NCI-H1930 (cell line): ENCODE measurements at regions not wholly inside any gene's neighbourhood (a gene's known extent, or its start where the extent isn't known, plus 50 kb on each side); places are given as distances from the start of the nearest gene placed in this dataset.
"Not testable (repeated sequence)": the region's sequence is repeated elsewhere in the genome, so short reads cannot be mapped to it uniquely, and the experiment has no call there.

Experiments used
- DNase-seq, 2 experiments: peaks; one replicate each; lab custom pipeline; 2025; lab: John Stamatoyannopoulos, UW

DNA sequence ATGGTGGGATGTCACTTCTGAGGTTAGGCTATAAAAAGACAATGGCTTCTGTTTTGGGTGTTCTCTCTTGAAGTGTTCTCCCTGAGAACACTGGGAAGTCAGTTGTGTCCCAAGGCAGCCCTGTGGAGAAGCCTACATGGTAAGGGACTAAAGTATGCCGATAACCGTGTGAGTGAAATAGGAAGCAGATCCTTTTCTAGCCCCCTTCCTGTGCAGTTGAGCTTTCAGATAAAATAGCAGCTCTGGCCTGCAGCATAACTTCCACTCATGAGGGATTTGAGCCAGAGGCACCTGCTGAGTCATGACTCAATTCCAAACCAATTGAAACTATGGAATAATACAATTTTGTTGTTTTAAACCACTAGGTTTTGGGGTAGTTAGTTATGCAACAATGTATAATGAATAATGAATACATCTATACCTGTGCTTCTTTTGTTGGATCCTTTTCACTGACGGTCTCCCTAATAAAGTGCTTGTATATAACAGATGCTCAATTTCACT lies 241.6 kb downstream of the TFAP2B start:
- DNase-seq, result no peak

DNA sequence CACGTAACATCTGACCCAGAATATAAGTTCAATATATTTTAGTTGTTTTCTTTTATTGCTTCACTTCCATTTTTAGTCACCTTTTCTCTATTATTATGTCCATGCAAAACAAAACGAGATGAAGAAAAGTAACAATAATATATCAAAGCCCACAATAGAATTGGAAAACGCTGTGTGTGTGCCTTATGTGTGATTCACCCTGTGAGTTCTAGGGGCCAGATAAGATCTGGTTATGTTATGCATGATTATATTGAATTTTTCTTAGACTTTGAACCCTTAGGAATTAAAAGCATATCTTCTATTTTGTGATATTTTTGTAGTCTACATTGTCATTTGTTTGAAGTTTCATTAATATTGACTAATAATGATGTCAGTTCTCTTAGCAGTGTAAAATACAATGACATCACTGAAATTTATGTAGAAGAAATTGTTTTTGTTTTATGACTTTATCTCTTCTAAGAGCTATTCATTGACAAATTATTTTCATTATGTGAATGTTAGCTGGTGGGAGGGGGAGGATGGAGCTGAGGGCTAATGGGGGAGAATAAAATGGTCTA lies 243.6 kb downstream of the TFAP2B start:
- no peak for DNase-seq

DNA sequence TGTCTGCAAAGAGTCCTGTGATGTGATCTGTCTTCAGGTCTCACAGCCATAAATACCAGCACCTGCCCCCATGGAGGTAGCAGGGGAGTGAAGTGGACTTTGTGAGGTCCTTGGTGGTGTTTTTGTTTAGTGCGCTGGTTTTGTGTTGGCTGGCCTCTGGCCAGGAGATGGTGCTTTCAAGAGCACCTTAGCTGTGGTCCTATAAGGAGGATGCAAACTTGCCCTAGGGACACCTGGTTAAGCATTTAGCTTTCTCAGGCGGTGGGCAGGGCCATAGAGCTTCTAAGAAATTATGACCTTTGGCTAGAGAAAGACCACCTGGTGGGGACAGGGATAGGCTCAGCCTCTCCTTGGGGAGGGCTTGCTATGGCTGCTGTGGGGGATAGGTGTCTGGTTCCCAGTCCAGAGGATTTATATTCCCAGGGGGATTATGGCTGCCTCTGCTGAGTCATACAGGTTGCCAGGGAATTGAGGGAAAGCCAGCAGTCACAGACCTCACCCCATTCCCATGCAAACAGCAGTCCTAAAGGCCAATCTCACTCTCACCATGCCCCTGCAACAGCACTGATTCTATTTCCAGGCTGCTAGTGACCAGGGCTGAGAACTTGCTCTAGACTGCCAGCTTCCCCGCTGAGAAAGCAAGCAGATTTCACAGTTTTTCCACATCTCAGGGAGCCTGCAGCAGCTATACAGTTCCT lies 259.3 kb downstream of the TFAP2B start:
- DNase-seq, result no peak

DNA sequence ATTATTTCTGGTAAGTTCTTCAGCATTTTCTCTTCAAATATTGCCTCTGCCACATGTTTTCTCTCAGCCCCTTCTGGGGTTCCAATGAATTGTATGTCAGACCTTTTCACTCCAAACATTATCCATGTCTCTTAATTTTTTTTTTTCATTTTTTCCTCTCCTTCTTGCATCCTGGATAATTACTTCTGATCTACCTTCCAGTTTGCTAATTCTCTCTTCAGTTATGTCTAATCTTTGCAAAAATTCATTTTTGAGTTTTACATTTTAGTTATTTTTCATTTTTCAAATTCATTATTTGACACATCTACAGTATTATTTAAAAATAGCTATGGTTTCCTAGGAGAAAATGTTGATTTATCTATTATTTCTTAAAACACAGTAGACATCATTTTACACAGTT lies 271.7 kb downstream of the TFAP2B start:
- DNase-seq, result no peak

DNA sequence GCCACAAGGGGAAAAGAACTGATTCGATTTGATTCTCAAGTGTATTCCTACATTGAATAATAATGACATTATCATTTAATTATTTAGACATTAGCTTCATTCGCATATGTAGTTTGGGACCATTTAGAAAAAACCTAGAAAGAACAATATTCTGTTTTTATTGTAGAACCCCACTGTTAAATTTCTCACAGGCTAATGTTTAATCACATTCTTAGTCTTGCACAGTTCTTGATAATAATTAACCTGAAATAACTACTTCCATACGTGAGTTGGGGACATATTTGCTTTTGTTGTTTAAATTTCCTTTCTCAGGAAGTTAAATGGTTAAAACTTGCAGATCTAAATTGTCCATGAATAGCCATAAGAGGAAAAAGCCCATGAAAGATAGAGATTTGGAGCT lies 275.2 kb downstream of the TFAP2B start:
- no peak for DNase-seq

DNA sequence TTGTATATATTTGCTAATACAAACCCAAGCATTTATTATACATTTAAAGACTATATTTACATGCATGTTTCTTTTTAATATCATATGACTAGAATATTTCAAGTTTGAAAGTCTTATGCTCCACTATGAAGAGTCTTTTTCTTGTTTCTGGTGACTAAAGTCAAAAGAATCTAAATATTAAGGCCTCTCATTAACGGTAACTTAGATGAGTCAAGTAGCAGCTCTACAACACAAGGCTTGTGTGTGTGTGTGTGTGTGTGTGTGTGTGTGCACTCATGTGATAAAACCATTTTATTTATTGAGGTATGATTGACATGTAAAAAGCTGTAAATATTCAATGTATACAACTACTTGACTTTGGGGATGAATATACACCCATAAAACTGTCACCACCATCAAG lies 275.6 kb downstream of the TFAP2B start:
- no peak for DNase-seq

DNA sequence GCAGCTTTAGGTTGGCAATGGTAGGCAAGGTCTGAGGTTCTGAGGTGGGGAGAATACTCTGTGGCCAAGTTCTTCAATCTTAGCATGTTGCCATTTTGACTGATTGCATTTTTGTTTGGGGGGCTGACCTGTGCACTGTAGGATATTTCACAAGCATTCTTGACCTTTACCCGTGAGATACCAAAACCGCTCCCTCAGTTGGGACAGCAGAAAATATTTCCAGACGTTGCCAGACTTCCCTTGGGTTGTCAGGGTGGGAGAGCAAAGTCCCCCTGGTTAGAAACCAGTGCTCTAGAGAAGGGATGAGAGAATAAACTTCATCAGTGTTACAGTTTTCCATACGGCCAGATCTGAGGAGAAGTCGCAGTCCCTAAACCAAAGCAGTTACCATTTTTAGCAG lies 279.6 kb downstream of the TFAP2B start:
- no peak for DNase-seq

DNA sequence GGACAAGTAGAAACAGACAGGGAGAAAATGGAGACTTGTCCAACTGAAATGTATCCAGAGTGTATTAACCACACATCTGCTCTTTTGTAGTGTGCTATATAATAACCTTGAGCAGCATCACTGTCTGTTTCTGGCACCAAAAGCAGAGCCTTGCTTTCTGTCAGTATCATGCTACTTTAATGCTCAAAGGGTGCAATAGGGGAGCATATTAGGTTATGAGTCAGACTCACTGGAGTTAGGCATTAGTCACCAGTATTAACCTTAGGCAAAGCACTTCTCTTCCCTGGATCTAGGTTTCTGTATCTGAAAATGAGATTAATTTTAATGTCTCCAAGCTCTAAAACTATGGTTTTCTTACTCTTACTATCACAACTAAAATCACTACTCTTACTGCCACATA lies 280.1 kb downstream of the TFAP2B start:
- DNase-seq, result no peak

DNA sequence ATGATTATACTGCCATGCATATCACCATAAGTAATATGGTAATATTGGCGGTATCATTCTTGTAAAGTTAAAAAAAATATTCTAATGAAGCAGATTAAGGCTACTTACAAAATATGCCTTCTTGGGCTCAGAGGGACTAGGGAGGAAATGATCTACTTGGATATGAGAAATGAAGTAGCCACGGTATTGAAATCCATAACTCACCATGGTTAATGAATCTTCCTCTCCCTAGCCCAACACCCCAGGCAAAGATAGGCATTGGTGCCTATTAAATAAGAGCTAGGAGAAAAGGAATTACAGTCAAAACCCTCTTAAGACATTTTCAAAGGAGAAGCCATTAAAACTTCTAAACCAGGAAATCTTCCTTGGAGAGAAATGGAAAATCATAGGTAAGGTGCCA lies 280.5 kb downstream of the TFAP2B start:
- DNase-seq, result no peak

DNA sequence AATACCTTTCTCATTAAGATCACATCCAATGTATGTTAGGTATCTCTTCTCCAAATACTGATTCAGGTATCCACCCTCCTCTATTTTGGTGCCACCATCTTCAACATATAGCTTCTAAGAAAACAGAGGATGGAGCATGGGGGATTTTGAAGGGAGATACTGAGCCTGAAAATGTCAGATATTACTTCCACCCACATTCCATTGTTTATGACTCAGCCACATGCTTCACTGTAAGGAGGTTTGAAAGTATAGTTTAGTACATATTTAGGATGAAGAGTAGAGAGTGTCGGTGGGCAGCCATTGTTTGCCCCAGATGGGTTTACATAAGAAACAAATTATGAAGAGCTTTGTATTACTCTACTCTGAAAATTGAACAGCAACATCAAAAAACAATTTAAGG lies 286.7 kb downstream of the TFAP2B start:
- no peak for DNase-seq

DNA sequence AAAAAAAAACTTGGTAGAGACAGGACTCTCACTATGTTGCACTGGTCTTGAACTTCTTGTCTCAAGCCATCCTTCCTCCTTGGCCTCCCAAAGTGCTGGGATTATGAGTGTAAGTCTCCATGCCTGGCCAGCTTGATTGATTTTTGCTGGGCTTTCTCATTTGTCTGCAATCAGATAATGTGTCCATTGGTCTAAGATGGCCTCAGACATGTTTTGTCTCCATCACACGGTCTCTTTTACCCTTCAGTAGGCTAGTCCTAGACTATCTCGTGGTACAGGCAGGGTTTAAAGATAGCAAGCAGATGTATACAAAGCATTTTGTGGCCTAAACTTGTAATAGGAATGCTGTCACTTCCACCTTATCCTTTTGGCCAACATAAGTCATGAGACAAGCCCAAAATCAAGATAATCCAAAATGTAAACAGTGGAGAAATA lies 289.1 kb downstream of the TFAP2B start:
- DNase-seq, result no peak

DNA sequence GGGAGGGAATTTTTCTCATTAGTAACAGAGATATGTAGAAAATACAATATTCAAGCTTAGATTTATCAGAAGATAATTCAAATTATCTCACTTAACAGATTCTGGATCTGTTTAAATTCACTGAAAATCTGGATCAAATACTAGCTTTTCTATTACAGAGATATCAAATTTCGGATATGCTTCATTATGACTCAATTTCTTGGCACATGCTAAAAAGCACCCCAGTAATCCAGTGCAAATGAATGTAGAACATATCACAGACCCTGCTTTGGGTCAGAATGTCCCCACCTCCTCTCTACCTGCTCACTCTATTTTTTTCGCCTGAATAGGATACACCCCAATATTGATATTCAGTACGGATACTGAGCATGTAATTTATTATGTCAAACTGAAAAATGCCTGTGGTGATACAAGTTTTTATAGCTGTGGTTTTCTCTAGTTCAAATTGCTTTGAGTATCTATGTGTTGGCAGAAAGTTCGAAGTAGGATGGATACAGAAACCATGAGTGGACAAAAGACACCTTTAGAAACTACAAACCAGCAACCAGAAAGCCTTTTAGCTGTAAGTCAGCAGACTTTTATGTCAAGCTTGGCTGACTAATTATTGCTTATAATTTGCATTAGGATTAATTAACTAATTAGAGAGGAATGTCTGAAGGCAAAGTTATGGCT lies 290.0 kb downstream of the TFAP2B start:
- no peak for DNase-seq

DNA sequence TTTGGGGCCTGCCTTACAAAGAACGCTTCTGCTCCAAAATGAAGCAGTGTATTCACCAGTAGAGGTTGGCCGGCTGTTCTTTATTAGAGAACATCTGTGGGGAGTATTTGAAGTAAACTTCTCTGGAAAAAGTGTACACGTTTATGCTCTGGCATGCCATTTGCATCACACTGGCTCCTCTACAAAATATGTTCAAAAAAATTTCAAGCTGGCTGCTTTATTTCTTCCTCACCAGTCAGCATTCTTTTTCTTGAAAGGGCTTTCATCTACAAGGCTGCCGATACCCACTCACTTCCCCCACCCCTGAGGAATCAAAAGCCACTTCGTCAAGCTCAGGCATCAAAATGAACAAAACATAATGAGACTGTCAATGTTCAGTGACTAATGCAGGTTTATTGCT lies 294.1 kb downstream of the TFAP2B start:
- DNase-seq, result no peak

DNA sequence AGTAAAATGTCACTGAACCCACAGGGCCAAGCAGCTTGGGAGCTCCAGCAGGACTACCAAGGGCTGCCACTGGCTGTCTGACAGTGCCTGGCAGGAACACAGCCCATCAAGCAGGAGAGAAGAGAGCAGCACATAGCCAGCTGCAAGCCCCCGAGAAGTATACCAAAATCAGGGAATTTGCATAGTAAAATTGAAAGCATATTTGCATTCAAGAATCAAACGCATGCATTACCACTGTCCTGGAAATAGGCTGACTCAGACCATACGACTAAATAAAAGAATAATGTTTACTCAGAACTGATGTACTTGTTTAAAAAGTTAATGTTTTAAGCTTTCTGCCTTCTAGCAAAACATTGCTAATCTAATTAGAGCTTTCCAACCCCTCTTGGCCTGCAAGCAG lies 298.1 kb downstream of the TFAP2B start:
- no peak for DNase-seq

DNA sequence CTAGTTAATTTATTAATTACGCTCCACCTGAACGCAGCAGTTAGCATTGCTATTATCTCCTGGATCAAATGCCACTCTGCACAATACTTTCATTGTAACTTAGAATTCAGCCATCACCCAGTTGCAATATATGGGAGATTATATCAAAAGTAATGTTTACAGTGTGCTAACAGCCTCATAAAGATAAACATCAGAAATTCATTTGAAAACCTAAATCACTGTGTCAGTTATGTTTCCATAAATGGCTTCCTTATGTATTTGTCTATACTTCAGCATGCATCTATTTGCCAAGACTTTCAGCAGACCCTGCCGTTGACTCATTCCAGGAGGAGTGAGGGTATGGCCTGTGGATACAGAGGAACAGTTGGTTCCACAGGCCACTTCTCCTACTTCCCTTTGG lies 300.1 kb downstream of the TFAP2B start:
- no peak for DNase-seq

DNA sequence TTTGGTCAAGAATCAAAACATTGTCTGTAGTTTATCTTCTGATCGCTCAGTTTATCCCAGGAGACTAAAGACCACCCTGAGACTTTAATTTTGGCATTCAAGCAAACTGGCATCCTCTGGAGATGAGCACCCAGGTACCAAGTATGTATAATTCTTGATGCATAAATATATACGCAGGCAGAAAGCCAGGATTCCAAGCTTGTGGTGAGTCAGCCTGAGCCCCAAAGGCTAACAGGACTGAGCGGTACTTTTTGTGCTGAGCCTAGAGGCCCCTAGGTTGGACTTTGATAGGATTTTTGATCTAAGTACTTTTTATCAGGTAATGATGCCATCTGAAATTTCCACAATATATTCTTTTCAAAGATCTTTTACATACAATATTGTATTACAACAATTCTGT lies 301.3 kb downstream of the TFAP2B start:
- no peak for DNase-seq

DNA sequence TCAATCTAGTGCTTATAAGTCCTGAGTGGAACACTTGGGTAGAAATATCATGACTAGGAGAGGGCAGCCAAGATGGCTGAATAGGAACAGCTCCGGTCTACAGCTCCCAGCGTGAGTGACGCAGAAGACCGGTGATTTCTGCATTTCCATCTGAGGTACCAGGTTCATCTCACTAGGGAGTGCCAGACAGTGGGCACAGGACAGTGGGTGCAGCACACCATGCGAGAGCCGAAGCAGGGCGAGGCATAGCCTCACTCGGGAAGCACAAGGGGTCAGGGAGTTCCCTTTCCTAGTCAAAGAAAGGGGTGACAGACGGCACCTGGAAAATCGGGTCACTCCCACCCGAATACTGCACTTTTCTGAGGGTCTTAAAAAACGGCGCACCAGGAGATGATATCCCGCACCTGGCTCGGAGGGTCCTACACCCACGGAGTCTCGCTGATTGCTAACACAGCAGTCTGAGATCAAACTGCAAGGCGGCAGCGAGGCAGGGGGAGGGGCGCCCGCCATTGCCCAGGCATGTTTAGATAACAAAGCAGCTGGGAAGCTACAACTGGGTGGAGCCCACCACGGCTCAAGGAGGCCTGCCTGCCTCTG lies 302.8 kb downstream of the TFAP2B start:
- not testable (repeated sequence) for DNase-seq

DNA sequence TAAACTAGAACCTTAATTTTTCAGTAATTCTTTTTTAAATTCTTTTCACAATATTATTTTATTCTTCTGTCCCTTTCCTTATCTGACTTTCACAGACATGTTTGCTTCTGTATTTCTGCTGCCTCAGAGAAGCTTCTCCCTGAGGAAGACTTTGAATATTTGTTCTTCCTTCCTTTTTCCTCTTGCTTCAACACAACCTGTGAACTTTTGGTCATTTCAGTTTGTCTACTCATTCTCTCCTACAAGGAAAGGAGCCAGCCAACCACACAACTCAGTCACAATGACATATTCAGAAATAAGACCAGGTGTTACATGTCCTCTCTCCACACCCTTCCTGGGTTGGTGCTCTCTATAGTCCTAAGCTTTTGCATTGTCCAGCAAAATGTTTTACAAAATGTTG lies 310.4 kb downstream of the TFAP2B start:
- DNase-seq, result no peak

DNA sequence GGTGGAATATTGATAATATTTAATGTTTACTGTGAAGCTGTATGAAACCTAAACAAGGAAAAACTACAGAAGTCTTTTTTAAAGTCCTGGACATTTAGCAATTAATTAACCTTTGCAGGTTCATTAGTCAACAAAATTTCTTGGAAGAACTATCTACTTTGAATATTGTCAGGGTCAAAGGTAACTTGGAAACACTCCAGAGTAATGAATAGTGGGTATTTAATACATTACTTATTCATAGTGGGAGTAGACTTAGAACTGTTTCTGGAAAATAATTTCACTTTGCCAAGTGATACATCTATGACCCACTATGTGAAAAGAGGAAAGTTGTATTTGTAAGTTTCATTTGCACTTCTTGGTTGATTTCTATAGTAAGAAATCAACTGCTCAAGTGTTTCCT lies 319.1 kb downstream of the TFAP2B start:
- DNase-seq, result no peak

DNA sequence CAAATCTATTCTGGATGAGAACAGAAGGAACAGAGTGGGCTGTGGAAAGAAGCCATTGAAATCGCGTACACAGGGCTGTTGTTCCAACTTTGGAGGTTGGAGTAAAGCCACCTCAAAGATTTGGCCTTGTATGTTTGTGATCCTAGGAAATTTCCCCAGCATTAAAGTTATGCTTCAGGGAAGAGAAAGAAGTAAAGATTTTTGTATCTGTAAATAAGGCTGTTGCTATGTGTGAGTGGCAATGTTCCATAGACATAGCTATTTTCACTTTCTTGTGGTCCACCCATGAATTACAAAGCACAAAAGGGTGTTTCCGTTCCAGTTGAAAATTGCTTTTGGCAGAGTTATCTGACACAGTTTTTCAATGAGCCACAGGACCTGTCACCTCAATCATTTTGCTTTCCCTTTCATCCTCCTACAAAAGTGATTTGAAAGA lies 321.3 kb downstream of the TFAP2B start:
- DNase-seq, result no peak

DNA sequence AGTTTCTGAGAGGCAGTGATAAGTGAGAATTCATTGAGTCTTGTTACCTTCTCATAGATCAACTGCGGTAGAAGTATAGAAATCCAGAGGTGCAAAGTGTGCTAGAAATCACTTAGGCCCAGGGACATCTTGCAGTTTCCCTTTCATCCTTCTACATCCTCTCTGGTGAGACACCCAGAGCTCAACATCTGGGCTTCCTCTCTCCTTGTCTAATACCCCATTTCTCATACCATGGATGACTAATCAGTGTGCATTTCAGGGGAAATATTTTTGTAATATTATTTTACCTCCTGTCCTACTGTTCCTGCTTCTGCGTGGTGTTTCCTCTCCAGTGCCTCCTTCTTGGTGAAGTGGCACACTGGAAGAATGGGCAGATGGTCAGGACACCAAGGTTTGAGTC lies 322.4 kb downstream of the TFAP2B start:
- DNase-seq, result no peak

DNA sequence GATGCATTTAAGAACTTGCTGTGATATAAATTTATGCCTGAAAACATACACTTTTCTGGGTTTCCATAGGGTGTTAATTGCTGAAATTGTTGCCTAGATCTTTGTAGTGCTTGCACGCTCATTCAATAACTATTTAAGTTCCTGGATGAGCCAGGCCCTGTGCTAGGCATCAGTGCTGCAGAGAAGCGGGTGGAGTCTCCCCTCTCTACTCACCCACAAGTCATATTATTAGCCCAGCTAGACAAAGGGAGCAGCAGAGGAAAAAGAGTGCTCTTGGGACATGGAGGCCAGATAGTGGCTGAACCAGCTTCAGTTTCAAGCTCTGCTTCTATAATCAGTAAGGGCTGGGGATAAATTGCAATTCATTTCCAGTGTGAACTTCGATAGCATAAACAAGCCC lies 329.1 kb downstream of the TFAP2B start:
- no peak for DNase-seq

DNA sequence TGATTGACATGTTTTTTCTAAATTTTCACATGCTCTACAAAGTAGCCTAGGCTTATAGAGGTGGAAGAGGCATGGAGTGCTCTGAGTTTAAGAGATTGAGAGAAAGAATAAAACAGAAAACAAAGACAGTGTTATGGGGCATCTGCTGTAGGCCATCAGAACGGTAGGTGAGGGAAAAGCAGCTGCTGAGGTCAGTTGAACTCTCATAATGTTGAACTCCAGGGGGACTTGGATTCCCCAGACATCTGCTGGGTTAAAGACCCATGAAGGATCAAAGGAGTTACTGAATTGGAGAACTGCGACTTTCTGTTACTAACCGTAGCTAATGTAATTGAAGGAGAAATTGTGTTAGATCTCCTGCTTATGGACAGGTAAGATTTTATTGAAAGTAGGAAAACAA lies 333.9 kb downstream of the TFAP2B start:
- DNase-seq, result no peak
